Left colon (tissue), 2 donors: ENCODE measurements at regions not wholly inside any gene's neighbourhood (a gene's known extent, or its start where the extent isn't known, plus 50 kb on each side); places are given as distances from the start of the nearest gene placed in this dataset.
"Not testable (repeated sequence)": the region's sequence is repeated elsewhere in the genome, so short reads cannot be mapped to it uniquely, and the experiment has no call there.

Experiments
- ATAC-seq: fragments of 200-7000 bp; cut with Tn5 transposase; one replicate; pipeline ENCODE4 v1.9.1; 2020; ENCODE audit warnings: mild to moderate bottlenecking, moderate library complexity
- DNase-seq, 2 donors: peaks; one replicate each; pipeline ENCODE4 v3.0.0-alpha.2; 2020
- intact Hi-C, 2 donors: fragments of 100-400 bp; cut with DNase I in 1 of 2; cut with micrococcal nuclease in 1 of 2; formaldehyde crosslinking; loops; one replicate each; pipeline versions ENCODE4 v1.11.2 to v1.14.0; 2022; cut with DNase I, micrococcal nuclease
- donor health status: DM: no; HTN: no; CAD: no.
- donor health status: DM: yes; HTN: yes; CAD: no.

DNA sequence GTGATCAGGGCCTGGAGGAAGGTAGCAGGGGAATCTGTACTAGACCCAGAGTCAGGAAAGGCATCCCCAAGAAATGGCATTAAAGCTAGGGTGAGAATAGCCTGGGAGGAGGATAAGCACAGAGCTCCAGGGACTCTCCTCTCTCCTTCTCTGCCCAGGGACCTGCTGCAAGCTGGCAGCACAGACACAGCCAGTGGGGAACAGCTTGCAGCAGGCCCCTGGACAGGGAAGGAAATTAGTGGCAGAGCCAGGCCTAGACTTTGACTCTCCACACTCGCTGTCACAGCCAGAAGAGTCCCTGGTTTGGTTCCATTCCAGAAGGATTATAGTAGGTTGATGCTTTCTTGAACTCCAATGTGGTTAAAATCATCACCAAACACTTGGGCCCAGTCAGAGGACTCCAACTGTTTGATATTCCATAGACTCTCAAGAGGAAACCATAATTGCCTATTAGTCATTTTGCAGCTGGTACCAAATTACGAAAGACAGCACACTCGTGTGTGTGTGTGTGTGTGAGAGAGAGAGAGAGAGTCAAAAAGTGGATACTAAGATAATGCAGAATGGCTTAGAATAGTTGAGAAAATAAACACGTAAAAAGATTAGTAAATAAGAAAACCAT, 95.5 kb upstream of the ATP8B1 start:
- DNase-seq: no peak
- no peak for ATAC-seq
- intact Hi-C loops: no loop called here

DNA sequence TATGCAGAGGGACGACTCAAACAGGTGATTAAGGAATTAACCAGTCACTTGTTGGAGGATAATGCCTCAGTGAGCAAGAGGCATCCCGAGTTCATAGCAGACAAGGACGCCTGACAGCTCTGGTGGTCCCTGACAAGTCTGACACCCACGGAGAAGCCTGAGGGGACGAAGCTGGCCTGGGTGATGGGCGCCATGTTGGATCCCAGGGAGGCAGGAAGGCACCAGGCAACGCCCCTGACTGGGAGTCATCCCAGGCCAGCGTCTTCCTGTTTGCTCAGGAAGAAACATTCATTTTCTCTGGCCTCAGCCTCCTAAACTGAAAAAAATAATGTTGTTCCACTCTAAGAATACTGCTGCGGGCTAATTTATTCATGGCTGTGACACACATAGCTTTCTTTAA, 92.1 kb upstream of the ATP8B1 start:
- DNase-seq (no peak), ATAC-seq (no peak)
- intact Hi-C loops: no loop called here

DNA sequence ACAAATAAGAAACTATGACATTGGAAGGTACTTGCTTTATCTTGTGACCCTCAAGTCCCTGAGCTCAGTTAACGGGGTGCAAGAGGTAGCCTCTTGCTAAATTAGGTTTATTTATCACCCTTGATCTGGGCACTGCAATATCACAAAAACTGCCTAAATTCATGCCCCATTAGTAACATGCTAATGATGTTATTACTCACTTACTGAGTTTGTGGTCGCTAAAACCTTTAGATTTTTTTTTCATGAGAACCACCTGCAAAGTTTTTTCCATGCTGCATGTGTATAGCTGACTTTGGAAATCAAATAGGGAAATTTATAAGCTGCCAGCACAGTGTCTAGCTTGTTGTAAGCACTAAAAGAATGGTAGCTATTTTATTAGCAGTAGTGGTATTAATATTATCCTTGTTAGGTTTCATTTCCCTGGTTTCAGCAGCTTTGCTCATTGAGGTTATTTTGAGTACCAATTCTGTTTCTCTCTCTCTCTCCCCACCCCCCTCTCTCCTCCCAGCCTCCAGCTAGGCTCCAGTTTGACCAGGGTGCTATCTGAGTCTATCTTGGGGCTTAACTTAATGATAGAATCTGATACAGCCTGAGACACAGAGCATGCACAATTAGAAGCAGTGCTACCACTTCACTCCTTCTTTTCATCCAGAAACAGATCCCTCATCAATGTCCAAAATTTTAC, 88.7 kb upstream of the ATP8B1 start:
- ATAC-seq: no peak
- no peak for DNase-seq
- intact Hi-C loops: no loop called here

DNA sequence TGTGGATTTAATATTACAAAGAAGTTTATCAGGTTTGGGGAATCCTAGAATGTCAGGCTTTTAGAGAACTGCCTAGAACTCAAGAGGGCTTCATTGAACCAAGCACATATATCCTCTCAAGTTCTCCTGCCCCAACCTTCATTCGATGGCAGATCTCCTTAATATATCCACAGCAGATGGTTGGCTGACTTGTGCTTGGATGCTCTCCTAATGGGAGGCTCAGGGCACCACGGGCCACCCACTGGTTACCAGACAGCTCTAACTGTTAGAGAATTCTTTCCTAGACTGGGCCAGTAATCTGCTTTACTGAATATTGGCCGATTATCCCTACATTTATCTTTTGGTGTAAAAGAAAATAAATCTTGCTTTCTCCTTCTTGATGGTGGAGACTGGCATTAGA, 87.2 kb upstream of the ATP8B1 start:
- DNase-seq (no peak), ATAC-seq (no peak)
- intact Hi-C loops: no loop called here

DNA sequence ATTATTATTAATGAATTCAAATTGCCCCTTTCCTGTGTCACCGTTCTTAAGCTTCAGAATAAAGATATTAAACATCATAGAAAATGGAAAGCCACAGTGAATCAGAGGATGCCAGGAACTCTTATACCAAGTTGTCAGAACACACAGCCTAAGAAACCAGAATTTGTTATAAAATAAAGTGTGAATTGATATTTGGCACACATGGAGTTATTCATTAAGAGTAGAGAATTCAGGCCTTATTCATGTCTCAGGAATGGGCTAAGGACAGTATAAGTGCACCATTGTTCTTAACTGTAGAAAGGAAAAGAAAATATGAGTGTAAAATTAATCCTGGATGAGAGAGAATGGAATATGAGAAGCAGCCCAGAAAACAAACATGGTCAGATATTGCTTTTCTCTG, 86.7 kb upstream of the ATP8B1 start:
- intact Hi-C loops: loop anchor here in 1 of 2 donors (10.0 kb wide), 1 partner anchor 235 kb away; no protein-coding TSS in a partner anchor
- DNase-seq: no peak
- no peak for ATAC-seq

DNA sequence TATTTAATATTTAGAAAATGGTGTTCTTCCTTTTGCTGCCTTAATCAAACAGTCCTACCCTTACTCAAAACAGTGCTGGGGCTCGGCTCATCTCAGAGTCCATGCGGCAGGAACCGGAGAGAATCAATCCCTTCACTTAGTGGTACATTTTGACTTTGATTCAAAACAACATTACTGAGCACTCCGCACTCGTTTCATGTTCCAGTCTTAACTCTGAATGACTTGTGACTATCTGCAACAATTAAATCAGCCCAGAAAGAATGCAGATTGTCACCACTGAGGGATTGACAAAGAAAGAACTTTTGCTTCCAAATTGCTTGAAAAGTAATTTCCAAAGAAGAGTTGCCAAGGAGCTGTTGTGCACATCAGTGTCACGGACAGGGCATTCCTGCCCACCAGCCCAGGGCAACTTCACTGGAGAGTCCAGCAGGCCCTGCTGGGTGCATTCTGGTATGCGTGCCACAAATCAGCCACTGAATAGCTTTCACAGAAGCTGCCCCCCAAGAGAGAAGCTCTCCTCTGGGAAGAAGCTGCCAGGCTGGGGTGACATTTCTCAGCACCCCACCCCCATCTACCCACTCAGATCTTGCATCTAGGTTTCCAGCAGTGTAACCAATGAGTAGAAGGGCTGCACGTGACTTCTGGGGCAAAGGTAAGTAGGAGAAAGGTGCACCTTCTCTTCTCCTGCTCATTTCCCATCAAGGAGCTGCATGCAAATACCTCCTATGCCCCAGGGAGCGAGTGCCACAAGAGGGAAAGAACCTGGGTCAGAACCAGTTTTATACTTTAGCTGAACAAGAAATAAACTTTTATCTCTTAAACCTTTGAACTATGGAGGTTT, 84.6 kb upstream of the ATP8B1 start:
- intact Hi-C loops: loop anchor here in 1 of 2 donors (10.0 kb wide), 1 partner anchor 237 kb away; no protein-coding TSS in a partner anchor
- DNase-seq (no peak), ATAC-seq (peak; percentile 39)

DNA sequence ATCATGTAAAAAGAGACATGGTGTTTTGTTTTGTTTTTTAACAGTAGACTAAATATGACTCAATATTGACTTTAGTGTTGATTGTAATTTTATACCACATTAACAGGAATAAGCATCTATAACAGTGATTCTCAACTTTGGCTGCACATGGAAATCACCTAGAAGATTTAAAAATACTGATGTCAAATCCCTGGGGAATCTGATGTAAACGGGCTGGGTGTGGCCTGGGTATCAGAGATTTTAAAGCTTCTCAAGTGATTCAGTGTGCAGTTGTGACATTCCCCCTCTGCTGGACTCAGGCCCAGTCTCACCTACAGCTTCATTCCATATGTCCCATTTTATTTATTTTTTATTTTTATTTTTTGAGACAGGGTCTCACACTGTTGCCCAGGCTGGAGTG, 82.8 kb upstream of the ATP8B1 start:
- ATAC-seq: no peak
- DNase-seq: no peak
- intact Hi-C loops: loop anchor here in 1 of 2 donors (10.0 kb wide), 1 partner anchor 239 kb away; no protein-coding TSS in a partner anchor

DNA sequence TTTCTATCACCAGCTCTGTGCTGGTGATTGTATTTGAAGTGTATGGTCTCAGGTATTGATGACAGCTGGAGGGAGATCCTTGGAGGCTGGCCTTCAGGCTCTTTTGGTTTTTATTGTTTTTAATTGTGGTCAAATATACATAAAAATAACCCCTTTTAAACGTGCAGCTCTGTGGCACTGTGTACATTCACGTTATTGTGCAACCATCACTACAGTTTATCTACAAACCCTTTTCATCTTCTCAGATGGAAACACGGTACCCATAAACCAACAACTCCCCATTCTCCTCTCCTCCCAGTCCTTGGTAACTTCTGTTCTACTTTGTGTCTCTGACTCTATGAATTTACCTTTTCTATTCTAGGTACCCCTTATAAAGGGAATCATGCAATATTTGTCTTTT, 79.3 kb upstream of the ATP8B1 start:
- DNase-seq (no peak), ATAC-seq (no peak)
- intact Hi-C loops: loop anchor here in 1 of 2 donors (10.0 kb wide), 1 partner anchor 242 kb away; no protein-coding TSS in a partner anchor

DNA sequence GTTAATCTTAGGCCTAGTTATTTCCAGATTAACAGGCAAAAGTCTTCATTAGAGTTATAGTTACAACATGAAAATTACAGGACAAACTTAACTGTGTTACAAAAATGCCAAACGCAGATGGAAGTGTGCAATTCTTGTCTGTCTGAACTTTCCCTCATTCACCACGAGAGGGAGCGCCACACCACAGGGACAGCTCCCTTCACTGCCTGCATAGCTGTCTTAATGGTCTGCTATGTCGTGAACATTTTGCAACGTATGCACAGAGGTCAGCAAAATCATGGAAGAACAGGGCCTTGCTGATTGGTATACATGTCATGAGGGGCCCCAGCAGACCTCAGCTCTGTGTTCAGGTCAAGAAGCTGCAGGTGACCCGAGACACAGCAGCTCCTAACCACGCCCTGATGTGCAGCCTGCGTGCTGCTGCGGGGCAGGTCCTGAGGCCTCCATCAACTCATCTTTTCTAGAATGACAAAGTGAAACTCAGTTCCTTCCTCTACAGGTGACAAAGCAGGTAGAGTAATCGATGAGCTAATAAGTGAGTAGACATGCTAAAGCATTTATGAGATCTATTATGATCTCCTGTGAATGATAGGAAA, 78.8 kb upstream of the ATP8B1 start:
- intact Hi-C loops: loop anchor here in 1 of 2 donors (10.0 kb wide), 1 partner anchor 243 kb away; no protein-coding TSS in a partner anchor
- ATAC-seq (peak; percentile 98), DNase-seq (peak; percentile 49 to 54)

DNA sequence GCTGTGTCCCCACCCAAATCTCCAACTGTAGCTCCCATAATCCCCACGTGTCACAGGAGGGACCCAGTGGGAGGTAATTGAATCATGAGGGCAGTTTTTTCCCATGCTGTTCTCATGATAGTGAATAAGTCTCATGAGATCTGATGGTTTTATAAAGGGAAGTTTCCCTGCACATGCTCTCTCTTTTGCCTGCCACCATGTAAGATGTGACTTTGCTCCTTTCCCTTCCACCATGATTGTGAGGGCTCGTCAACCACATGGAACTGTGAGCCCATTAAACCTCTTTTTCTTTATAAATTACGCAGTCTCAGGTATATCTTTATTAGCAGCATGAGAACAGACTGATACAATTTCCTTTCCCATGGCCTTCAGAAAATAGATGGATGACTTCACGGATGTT, 76.8 kb upstream of the ATP8B1 start:
- not testable (repeated sequence) for ATAC-seq, DNase-seq
- intact Hi-C loops: loop anchor here in 1 of 2 donors (10.0 kb wide), 1 partner anchor 245 kb away; no protein-coding TSS in a partner anchor

DNA sequence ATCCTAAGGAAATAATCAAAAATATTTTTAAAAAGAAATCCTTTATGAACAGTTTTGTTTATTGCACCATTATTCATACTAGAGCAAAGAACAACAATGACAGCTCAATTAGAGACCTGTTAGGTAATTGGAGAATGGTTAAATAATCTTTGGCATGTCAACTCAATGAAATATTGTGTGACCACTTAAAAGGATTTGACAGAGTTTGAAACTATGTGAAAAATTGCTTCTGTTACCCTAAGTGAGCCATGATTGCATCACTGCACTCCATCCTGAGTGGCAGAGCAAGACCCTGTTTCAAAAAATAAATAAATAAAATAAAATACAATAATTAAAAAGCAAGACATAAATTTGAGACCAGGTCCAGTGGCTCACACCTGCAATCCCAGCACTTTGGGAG, 66.1 kb upstream of the ATP8B1 start:
- ATAC-seq: no peak
- intact Hi-C loops: no loop called here
- no peak for DNase-seq

DNA sequence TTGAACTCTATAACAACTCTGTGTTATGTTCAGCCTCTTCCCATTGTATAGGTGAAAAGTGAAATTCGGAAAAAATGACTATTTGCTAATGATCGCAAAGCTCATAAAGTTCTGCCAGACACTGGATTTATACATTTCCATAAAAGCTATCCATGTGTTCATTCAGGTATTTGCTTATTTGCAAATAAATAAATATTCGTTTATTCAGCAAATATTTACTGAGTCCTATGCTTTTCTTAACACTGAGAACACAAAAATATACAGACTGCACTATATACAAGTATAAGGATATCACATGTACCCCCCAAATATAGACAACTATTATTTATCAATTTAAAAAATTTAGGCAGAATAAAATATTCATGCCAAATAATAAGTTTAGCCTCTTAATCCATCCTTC, 63.2 kb upstream of the ATP8B1 start:
- DNase-seq (no peak), ATAC-seq (no peak)
- intact Hi-C loops: no loop called here

DNA sequence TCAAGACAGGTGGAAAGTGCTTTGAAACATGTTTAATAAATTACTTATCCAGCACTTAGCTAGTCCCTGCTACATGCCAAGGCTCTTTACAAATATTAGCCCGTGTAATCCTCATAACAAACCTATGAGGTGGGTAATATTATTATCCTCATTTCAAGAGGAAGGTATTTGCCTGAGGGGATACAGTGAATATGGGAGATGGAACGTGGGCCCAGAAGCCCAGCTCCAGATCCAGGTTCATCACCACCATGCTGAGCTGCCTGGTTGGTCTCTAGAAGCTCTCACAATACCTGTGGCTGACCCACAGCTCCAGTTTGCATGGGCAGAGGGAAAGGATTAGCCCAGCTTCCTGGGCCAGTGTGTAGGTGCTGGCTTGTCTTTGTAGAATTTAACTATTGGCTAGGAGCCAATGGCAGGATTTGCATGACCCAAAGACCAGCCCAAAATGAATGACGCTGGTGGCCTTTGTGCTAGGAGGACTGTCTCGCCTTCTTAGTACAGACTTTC, 61.6 kb upstream of the ATP8B1 start:
- DNase-seq: no peak
- no peak for ATAC-seq

DNA sequence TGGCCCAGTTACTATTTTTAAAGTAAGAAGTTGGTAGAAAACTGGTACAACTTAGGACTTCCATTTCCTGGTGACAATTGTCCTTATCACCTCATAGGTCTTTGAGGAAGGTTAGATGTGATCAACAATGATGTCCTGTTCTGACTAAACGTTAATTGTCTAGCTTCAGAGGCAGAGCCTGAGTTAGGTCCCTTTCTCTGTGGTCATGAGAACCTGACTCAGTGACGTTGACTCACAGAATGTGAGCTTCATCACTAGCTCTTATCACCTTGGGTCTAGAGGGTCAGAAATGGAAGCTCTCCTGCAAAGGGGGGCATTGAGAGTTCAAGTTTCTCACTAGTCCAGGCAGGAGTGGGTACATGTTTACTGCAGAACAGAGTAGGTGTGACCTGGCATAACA, 60.6 kb upstream of the ATP8B1 start:
- intact Hi-C loops: no loop called here
- ATAC-seq (no peak), DNase-seq (no peak)

More for the DNA sequence above, 61.6 kb upstream of the ATP8B1 start:
- intact Hi-C loops: no loop called here

DNA sequence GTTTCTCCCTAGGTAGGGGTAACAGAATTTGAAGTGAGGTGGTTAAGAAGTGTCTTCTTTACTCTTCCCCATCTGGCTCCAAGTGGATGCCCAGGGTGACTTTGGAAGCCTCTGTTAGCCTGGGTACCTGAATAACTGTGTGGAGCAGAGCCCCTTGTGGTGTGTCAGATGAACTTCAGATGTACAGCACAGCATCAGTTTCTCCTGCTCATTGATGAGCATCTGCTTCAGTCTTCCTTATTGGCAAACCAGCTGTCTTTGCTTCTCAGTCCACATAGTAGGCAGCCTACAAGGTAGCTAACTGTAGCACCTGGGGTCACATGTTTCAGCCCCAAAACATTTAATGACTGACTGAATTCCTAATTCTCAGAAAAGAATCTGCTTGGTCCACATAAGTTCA, 56.2 kb upstream of the ATP8B1 start:
- peak; percentile 82 for ATAC-seq
- intact Hi-C loops: no loop called here
- no peak for DNase-seq

DNA sequence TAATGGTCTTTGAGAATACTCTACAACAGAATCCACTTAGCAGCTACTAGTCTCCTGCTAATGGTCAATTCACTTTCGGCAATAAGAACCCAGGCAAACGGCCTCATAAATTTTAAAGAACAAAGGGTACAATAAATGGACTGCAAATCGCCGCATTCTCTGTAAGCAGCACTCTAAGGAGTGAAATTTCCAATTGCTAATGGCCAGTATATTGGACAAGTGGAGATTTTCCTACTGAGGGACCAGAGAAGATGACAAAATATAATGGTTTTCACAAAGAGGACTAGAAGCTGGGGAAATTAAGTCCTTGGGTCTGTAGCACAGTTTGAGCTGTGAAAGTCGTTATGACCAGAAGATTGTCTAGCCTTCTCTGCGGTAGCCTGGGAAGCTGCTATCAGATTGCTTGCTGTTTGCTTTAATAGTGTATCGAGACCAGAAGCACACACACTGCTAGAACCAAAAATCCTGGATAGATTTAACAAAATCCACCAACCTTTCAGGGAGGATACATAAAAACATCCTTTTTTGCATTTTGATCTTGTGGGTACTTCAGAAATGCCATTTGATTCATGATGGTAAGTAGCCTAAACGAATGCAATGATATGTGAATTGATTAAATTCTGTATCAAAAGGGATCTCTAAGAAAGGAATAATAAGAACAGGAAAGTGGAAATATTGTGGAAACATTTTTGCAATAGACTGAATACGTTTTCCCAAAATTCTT, 53.6 kb upstream of the ATP8B1 start:
- DNase-seq (no peak), ATAC-seq (no peak)
- intact Hi-C loops: no loop called here

DNA sequence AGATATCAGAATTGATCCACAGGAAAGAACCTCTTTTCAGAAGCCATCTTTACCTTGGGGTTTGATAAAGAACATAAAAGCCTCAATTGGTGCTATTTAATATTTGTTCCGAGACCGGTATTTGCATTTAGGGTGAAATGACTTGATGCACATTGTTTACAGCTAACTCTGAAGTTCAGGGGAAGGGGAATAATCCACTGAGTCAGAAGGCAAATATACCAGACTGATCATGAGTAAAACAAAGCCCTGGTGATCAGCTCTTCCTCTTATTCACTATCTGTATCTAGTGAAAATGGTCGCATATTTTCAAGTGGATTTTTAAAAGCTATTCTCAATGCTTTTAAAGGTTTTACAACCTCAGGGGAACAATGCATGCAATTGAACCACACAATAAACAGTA, 53.0 kb upstream of the ATP8B1 start:
- no peak for DNase-seq
- no peak for ATAC-seq
- intact Hi-C loops: no loop called here

DNA sequence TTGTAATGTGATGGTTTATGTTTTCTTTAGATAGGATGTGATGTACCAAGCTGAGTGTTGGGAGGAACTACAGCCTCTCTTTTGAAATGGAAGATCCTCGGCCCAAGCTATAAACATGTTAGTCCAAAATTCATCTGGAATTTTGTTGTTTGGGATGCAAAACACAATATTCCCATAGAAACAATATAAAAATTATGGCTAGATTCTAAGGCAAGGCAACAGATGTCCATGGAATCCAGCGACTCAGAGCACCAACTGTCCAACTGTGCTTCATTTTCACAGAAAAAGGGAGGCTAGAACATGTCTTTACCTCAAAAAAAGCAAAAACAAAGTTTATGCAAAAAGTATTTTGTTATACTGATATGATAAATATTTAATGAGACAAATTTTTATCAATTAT, 52.4 kb upstream of the ATP8B1 start:
- no peak for DNase-seq
- intact Hi-C loops: no loop called here
- no peak for ATAC-seq
